HEK293 (cell line): ENCODE measurements at regions not wholly inside any gene's neighbourhood (a gene's known extent, or its start where the extent isn't known, plus 50 kb on each side); places are given as distances from the start of the nearest gene placed in this dataset.

Source experiments
- KLF10 ChIP-seq: fragments of 450-650 bp; IDR thresholded peaks from 2 replicates; pipeline ENCODE4 v1.5.1; 2018; ENCODE audit warnings: missing biosample characterization, mild to moderate bottlenecking, missing genetic modification characterization
- RBAK ChIP-seq: fragments of 450-650 bp; formaldehyde crosslinking; IDR thresholded peaks from 2 replicates; pipeline ENCODE4 v1.5.1; 2016; ENCODE audit warnings: missing biosample characterization, missing genetic modification characterization
- TRIM28 ChIP-seq: IDR thresholded peaks from 2 replicates; pipeline ENCODE4 v1.6.1; 2011; ENCODE audit warnings: low read length, control low read depth, borderline replicate concordance
- YY1 ChIP-seq: fragments of 450-650 bp; formaldehyde crosslinking; IDR thresholded peaks from 2 replicates; pipeline ENCODE4 v1.5.1; 2018; ENCODE audit warnings: missing biosample characterization, missing genetic modification characterization
- ZBTB17 ChIP-seq: fragments of 450-650 bp; formaldehyde crosslinking; IDR thresholded peaks from 2 replicates; pipeline ENCODE4 v1.5.1; 2016; ENCODE audit warnings: missing biosample characterization, missing genetic modification characterization
- ZBTB20 ChIP-seq: fragments of 450-650 bp; formaldehyde crosslinking; IDR thresholded peaks from 2 replicates; pipeline ENCODE4 v1.5.1; 2016; ENCODE audit warnings: missing biosample characterization, missing genetic modification characterization
- ZNF23 ChIP-seq: fragments of 450-650 bp; formaldehyde crosslinking; IDR thresholded peaks from 2 replicates; pipeline ENCODE4 v1.5.1; 2016; ENCODE audit warnings: missing biosample characterization, missing genetic modification characterization, borderline replicate concordance
- ZNF830 ChIP-seq: fragments of 450-650 bp; IDR thresholded peaks from 2 replicates; pipeline ENCODE4 v1.5.0; 2018; ENCODE audit warnings: missing biosample characterization, missing genetic modification characterization, low read depth, mild to moderate bottlenecking, moderate library complexity
- TF ChIP-seq, protein P1 (sequence below): fragments of 450-650 bp; formaldehyde crosslinking; IDR thresholded peaks from 2 replicates; pipeline ENCODE4 v1.5.1; 2016; ENCODE audit warnings: missing biosample characterization, missing genetic modification characterization
- TF ChIP-seq, protein P2 (sequence below): fragments of 450-650 bp; formaldehyde crosslinking; IDR thresholded peaks from 2 replicates; pipeline ENCODE4 v1.5.1; 2016; ENCODE audit warnings: missing biosample characterization, missing genetic modification characterization

DNA sequence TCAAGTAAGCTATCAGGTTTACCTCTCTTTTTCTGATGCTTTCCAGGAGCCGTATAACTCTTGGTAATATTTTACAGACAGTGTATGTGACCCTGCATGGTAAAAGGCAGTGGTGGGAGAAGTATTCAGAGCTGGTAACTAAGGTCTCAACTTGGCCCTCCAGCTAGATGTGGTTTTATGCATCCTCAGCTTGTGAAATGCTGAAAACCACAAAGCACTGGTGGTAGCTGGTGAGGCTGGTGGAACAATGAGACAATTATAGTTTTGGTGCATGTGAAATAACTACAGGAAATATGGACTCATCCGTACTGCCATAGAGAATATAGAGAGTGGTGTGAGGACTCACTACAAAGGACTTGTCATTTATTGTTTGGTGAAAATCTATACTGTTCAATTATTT, 383.0 kb upstream of the PCDH15 start:
- TF ChIP-seq RBAK = no peak
- TF ChIP-seq, protein P1, sequence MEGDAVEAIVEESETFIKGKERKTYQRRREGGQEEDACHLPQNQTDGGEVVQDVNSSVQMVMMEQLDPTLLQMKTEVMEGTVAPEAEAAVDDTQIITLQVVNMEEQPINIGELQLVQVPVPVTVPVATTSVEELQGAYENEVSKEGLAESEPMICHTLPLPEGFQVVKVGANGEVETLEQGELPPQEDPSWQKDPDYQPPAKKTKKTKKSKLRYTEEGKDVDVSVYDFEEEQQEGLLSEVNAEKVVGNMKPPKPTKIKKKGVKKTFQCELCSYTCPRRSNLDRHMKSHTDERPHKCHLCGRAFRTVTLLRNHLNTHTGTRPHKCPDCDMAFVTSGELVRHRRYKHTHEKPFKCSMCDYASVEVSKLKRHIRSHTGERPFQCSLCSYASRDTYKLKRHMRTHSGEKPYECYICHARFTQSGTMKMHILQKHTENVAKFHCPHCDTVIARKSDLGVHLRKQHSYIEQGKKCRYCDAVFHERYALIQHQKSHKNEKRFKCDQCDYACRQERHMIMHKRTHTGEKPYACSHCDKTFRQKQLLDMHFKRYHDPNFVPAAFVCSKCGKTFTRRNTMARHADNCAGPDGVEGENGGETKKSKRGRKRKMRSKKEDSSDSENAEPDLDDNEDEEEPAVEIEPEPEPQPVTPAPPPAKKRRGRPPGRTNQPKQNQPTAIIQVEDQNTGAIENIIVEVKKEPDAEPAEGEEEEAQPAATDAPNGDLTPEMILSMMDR (tag by site-specific recombination) = no peak
- no peak for TF ChIP-seq ZBTB20 (tag by site-specific recombination)
- no peak for TF ChIP-seq YY1 (tag by site-specific recombination)
- TF ChIP-seq KLF10 = no peak
- no peak for TF ChIP-seq ZNF23 (tag by site-specific recombination)
- TF ChIP-seq ZNF830 (tag by site-specific recombination) = no peak
- TF ChIP-seq, protein P2, sequence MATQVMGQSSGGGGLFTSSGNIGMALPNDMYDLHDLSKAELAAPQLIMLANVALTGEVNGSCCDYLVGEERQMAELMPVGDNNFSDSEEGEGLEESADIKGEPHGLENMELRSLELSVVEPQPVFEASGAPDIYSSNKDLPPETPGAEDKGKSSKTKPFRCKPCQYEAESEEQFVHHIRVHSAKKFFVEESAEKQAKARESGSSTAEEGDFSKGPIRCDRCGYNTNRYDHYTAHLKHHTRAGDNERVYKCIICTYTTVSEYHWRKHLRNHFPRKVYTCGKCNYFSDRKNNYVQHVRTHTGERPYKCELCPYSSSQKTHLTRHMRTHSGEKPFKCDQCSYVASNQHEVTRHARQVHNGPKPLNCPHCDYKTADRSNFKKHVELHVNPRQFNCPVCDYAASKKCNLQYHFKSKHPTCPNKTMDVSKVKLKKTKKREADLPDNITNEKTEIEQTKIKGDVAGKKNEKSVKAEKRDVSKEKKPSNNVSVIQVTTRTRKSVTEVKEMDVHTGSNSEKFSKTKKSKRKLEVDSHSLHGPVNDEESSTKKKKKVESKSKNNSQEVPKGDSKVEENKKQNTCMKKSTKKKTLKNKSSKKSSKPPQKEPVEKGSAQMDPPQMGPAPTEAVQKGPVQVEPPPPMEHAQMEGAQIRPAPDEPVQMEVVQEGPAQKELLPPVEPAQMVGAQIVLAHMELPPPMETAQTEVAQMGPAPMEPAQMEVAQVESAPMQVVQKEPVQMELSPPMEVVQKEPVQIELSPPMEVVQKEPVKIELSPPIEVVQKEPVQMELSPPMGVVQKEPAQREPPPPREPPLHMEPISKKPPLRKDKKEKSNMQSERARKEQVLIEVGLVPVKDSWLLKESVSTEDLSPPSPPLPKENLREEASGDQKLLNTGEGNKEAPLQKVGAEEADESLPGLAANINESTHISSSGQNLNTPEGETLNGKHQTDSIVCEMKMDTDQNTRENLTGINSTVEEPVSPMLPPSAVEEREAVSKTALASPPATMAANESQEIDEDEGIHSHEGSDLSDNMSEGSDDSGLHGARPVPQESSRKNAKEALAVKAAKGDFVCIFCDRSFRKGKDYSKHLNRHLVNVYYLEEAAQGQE (tag by site-specific recombination) = no peak
- no peak for TF ChIP-seq ZBTB17 (tag by site-specific recombination)
- TF ChIP-seq TRIM28 = no peak
